Right lobe of liver (tissue), 6 donors: ENCODE measurements at regions not wholly inside any gene's neighbourhood (a gene's known extent, or its start where the extent isn't known, plus 50 kb on each side); places are given as distances from the start of the nearest gene placed in this dataset.
A peak's percentile ranks its signal among the peaks of the same experiment; 100 is the strongest.

Source experiments
- ATAC-seq, 4 donors: fragments of 200-7000 bp; cut with Tn5 transposase; one replicate each; pipeline ENCODE4 v1.9.1; 2020; ENCODE audit warnings: mild to moderate bottlenecking in 4 of 4, moderate library complexity in 4 of 4
- DNase-seq, 3 donors: peaks; one replicate each; pipeline ENCODE4 v3.0.0-alpha.2; 2020
- H3K27ac ChIP-seq, 3 donors: fragments of 200-600 bp; one replicate each; pipeline ENCODE4 v1.8.0; 2022
- H3K27me3 ChIP-seq, 2 donors: fragments of 200-600 bp; one replicate each; pipeline ENCODE4 v1.8.0; 2022
- H3K36me3 ChIP-seq, 4 donors: fragments of 200-600 bp; sonication (generic) in 1 of 4; one replicate each; pipeline versions ENCODE4 v1.5.1 to v1.8.0; 2017 to 2022; ENCODE audit warnings: control low read depth in 1 of 4
- H3K4me1 ChIP-seq, 4 donors: fragments of 200-600 bp; sonication (generic) in 1 of 4; one replicate each; pipeline versions ENCODE4 v1.5.1 to v1.8.0; 2017 to 2022; ENCODE audit warnings: control low read depth in 1 of 4
- H3K4me3 ChIP-seq, 3 donors: fragments of 200-600 bp; one replicate each; pipeline ENCODE4 v1.8.0; 2022
- H3K9me3 ChIP-seq, 4 donors: fragments of 200-600 bp; sonication (generic) in 1 of 4; one replicate each; pipeline versions ENCODE4 v1.5.1 to v1.8.0; 2017 to 2022; ENCODE audit warnings: control low read depth in 1 of 4
- CTCF ChIP-seq, 4 donors: fragments of 200-600 bp in 3 of 4; fragments of 450-650 bp in 1 of 4; IDR thresholded peaks; one replicate each; pipeline versions ENCODE4 v1.5.1 to v1.8.0; 2016 to 2022; ENCODE audit warnings: antibody characterized with exemption in 4 of 4, mild to moderate bottlenecking in 2 of 4
- POLR2A ChIP-seq: fragments of 450-650 bp; IDR thresholded peaks from one replicate; pipeline ENCODE4 v1.6.1; 2017; ENCODE audit warnings: antibody characterized with exemption, mild to moderate bottlenecking
- WGBS: methylation state at CpG from one replicate; pipeline ENCODE4 v1.1.6; 2018; ENCODE audit warnings: low coverage, low lambda C conversion rate; ENCODE audit not compliant: insufficient coverage; ENCODE audit errors: missing lambda C conversion rate; 5-methylcytosine and 5-hydroxymethylcytosine counted together
- intact Hi-C, 2 donors: fragments of 100-400 bp; cut with DNase I; formaldehyde crosslinking; loops; one replicate each; pipeline versions ENCODE4 v1.11.2 to v1.14.1; 2022
- donor health status: DM: no; HTN: yes; CAD: no.
- donor health status: DM: no; HTN: no; CAD: no.
- donor health status: DM: no; HTN: no; CAD: no.
- donor health status: DM: no; HTN: yes; CAD: no.
- donor health status: DM: no; HTN: yes; CAD: no.

DNA sequence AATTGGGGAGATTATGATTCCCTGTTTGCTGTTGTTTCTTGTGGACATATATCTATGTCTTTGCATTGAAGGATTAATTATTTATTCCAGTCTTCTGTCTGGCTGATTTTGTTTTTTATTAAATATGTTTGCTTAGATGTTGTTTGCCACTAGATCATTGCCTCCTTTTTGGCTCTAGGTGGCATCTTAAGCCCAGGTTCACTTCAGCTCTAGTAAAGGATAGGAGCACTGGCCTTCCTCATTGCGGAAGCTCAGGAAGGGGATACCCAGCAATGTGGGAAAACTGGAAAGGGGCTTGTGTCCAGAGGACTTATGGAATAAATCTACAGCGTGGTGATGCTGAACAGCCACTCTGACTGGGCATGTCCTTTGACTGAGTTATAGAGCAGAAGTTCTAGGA is 821.6 kb downstream of the PDCD6IP start:
- whole genome bisulfite sequencing, result 54% methylated on average over 2 of the region's 2 CpGs

GRCh38 chr3:34626699-34627098 is 828.3 kb downstream of the PDCD6IP start:
- no peak for ATAC-seq
- TF ChIP-seq POLR2A (no peak), CTCF (IDR thresholded peaks at IDR 0.05) (no peak)

More for the DNA sequence above, 821.6 kb downstream of the PDCD6IP start:
- DNase-seq, result no peak
- Histone ChIP-seq H3K36me3 (no peaks in the 10 kb centered on the region), H3K9me3 (peaks cover 0 to 3% (median 0%) of the 10 kb centered on the region in 4 donors), H3K27ac (no peak overlapping the region), H3K4me3 (no peak overlapping the region), H3K27me3 (no peaks in the 10 kb centered on the region), H3K4me1 (no peaks in the 10 kb centered on the region)
- no peak for TF ChIP-seq CTCF (IDR thresholded peaks at IDR 0.05)
- TF ChIP-seq POLR2A, result no peak
- ATAC-seq, result no peak
- intact Hi-C loops, result no loop called here

GRCh38 chr3:34634939-34635338 is 836.5 kb downstream of the PDCD6IP start:
- WGBS, result 60% methylated on average over 2 of the region's 6 CpGs
- ATAC-seq (no peak), DNase-seq (no peak)
- TF ChIP-seq POLR2A (no peak), CTCF (IDR thresholded peaks at IDR 0.05) (no peak)
- Histone ChIP-seq H3K4me1 (no peaks in the 10 kb centered on the region), H3K36me3 (no peaks in the 10 kb centered on the region), H3K4me3 (no peak overlapping the region), H3K27me3 (no peaks in the 10 kb centered on the region), H3K27ac (no peak overlapping the region), H3K9me3 (no peaks in the 10 kb centered on the region)
- intact Hi-C loops, result no loop called here

More at GRCh38 chr3:34626699-34627098, 828.3 kb downstream of the PDCD6IP start:
- Histone ChIP-seq H3K27me3 (no peaks in the 10 kb centered on the region), H3K4me1 (no peaks in the 10 kb centered on the region), H3K9me3 (no peaks in the 10 kb centered on the region), H3K36me3 (no peaks in the 10 kb centered on the region), H3K4me3 (no peak overlapping the region), H3K27ac (no peak overlapping the region)
- intact Hi-C loops, result no loop called here
- no peak for DNase-seq

DNA sequence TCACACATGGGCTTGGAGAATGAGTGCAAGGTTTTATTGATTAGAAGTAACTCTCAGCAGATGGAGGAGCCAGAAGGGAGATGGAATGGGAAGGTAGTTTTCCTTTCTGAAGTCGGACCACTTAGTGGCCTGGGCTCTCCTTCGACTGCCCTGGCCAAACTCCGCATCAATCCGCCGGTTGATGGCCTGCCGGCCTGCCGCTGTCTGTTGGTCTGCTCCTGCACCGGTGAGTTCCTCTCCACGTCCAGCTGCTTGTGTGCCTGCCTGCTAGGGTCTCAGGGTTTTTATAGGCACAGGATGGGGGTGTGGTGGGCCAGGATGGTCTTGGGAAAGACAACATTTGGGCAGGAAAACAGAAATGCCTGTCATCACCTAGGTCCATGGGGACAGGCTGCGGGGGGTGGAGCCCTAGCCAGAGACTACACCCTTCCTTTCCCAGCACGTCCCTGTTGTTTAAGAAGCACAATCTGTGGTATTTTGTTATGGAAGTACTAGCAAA is 837.0 kb downstream of the PDCD6IP start:
- Histone ChIP-seq H3K4me1 (no peaks in the 10 kb centered on the region), H3K27me3 (no peaks in the 10 kb centered on the region), H3K9me3 (no peaks in the 10 kb centered on the region), H3K36me3 (no peaks in the 10 kb centered on the region), H3K27ac (no peak overlapping the region), H3K4me3 (no peak overlapping the region)
- no peak for TF ChIP-seq POLR2A
- TF ChIP-seq CTCF (IDR thresholded peaks at IDR 0.05), result no peak
- DNase-seq (peak in 1 of 3 donors; percentile 39), ATAC-seq (no peak)
- intact Hi-C loops, result no loop called here
- 48% methylated on average over 3 of the region's 11 CpGs for WGBS

DNA sequence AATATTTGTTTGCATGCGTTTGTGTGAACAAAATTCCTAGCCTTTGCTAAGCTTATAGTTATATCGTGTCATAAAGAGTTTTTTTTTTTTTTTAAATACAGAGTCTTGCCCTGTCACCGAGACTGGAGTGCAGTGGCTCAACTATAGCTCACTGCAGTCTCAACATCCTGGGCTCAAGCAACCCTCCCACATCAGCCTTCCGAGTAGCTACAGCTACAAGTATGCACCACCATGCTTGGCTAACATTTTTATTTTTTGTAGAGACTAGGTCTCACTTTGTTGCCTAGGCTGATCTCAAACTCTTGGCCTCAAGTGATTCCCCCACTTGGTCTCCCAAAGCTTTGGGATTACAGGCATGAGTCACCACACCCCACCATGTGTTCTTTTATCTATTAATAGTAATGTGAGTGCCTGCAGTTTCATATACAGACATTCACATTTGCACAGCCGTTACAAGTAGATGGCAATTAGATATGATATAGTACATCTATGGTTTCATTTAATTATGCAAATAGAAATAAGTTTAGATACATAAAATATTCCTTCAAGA is 848.6 kb downstream of the PDCD6IP start:
- DNase-seq (no peak), ATAC-seq (no peak)
- no peaks in the 10 kb centered on the region for H3K9me3 ChIP-seq
- TF ChIP-seq CTCF (IDR thresholded peaks at IDR 0.05) (no peak), POLR2A (no peak)
- no peak overlapping the region for H3K4me3 ChIP-seq
- intact Hi-C loops, result no loop called here
- WGBS, result 36% methylated on average over 5 of the region's 5 CpGs
- H3K27ac ChIP-seq, result no peak overlapping the region
- H3K4me1 ChIP-seq, result no peaks in the 10 kb centered on the region
- no peaks in the 10 kb centered on the region for H3K27me3 ChIP-seq
- no peaks in the 10 kb centered on the region for H3K36me3 ChIP-seq
